Upper lobe of right lung (tissue), 1 donor: ENCODE measurements at regions not wholly inside any gene's neighbourhood (a gene's known extent, or its start where the extent isn't known, plus 50 kb on each side); places are given as distances from the start of the nearest gene placed in this dataset.
A peak's percentile ranks its signal among the peaks of the same experiment; 100 is the strongest.
"Not testable (repeated sequence)": the region's sequence is repeated elsewhere in the genome, so short reads cannot be mapped to it uniquely, and the experiment has no call there.

Source experiments
- ATAC-seq: fragments of 200-7000 bp; cut with Tn5 transposase; one replicate; pipeline ENCODE4 v1.9.1; 2020; ENCODE audit warnings: mild to moderate bottlenecking, moderate library complexity
- DNase-seq: peaks from one replicate; pipeline ENCODE4 v3.0.0-alpha.2; 2020
- H3K27ac ChIP-seq: fragments of 200-600 bp; one replicate; pipeline ENCODE4 v1.8.0; 2022
- H3K27me3 ChIP-seq: fragments of 200-600 bp; one replicate; pipeline ENCODE4 v1.8.0; 2022; ENCODE audit warnings: mild to moderate bottlenecking
- H3K36me3 ChIP-seq: fragments of 200-600 bp; one replicate; pipeline ENCODE4 v1.8.0; 2022
- H3K4me1 ChIP-seq: fragments of 200-600 bp; one replicate; pipeline ENCODE4 v1.8.0; 2022
- H3K4me3 ChIP-seq: fragments of 200-600 bp; one replicate; pipeline ENCODE4 v1.8.0; 2022; ENCODE audit warnings: mild to moderate bottlenecking
- H3K9me3 ChIP-seq: fragments of 200-600 bp; one replicate; pipeline ENCODE4 v1.8.0; 2022
- intact Hi-C: fragments of 100-400 bp; cut with DNase I; formaldehyde crosslinking; loops from one replicate; pipeline ENCODE4 v1.11.0; 2022
- donor health status: DM: no; HTN: yes; CAD: no; lungs with severe emphysema.

DNA sequence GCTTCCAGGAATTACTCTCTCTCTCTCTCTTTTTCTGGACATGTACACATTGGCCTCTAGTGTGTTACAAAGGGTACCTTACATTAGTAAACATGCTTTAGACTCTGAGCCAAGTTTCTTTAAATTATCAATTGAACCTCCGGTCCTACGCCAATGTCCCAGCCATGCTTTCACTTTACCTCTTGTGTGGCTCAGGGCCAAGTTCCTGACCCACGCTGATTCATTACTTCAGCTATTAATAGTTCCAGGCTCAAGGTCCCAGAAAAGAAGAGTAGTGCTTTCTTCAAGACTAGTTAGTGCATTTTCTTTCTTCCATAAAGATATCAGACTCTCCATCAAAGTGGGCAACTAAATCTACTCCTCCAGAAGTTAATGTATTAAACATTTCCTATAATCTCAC lies 195.5 kb downstream of the CDY1 start:
- DNase-seq, intact Hi-C loops, H3K4me1 ChIP-seq, H3K9me3 ChIP-seq, H3K27me3 ChIP-seq, H3K27ac ChIP-seq, H3K36me3 ChIP-seq, ATAC-seq, H3K4me3 ChIP-seq: not testable (repeated sequence)

DNA sequence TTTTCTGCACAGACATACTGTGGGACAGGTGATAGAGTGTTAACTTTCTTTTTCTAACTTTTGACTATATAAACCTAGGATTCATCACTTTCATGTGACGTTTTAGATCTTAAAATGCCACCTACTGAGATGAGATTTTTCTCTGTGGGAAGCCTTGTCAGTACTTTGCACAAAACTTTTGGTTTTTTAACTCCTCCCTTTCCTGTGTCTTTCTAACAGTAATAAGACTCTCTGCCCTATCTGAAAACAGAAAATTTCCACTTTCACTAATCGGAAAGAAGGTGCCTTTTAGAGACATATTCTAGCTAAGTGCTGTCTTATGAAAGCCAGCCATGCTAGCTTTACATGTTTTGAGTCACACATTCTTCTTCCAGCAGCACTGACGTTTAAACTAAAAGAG lies 197.1 kb downstream of the CDY1 start:
- H3K4me3 ChIP-seq, intact Hi-C loops: not testable (repeated sequence)

GRCh38 chrY:25821661-25822291 lies 199.9 kb downstream of the CDY1 start:
- H3K27ac ChIP-seq, H3K36me3 ChIP-seq, H3K27me3 ChIP-seq, ATAC-seq, H3K4me3 ChIP-seq, intact Hi-C loops, H3K4me1 ChIP-seq, DNase-seq, H3K9me3 ChIP-seq: not testable (repeated sequence)

More for the DNA sequence above, 197.1 kb downstream of the CDY1 start:
- not testable (repeated sequence) for DNase-seq, H3K27me3 ChIP-seq, H3K36me3 ChIP-seq, ATAC-seq, H3K27ac ChIP-seq, H3K4me1 ChIP-seq, H3K9me3 ChIP-seq

DNA sequence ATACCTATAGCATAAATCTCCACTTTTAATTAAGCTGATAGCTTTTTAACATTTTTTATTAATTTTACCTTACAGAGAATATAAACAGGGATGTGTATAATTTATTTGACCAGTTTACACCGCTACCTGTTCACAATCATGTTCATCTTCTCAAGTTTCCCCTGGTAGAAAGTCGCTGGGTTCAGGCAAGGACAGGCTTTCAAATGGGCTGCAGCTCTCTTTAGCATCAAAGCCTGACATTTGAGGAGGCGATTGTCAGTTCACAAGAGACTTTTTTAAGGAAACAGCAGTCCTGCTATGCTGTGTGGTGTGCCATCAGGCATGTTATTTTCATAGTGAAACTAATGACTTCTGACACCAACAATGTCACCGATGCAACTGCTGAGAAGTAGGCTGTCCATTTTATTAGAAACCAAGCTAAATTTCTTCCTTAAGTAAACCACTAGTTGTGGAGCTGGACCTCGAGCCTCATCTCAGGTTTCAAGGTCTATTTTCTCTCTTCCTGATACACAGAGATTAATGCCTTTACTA lies 204.0 kb downstream of the CDY1 start:
- H3K4me1 ChIP-seq, H3K9me3 ChIP-seq, DNase-seq, H3K27me3 ChIP-seq, intact Hi-C loops, H3K36me3 ChIP-seq, H3K4me3 ChIP-seq, H3K27ac ChIP-seq, ATAC-seq: not testable (repeated sequence)

- DNase-seq, H3K4me3 ChIP-seq, H3K36me3 ChIP-seq, H3K27ac ChIP-seq, H3K27me3 ChIP-seq, H3K9me3 ChIP-seq, ATAC-seq, H3K4me1 ChIP-seq, intact Hi-C loops: not testable (repeated sequence)
These were observed 218.0 kb downstream of the CDY1 start for GRCh38 chrY:25839923-25840322.

GRCh38 chrY:25868528-25868927 lies 246.6 kb downstream of the CDY1 start:
- H3K36me3 ChIP-seq, H3K9me3 ChIP-seq, intact Hi-C loops, H3K4me3 ChIP-seq, H3K27me3 ChIP-seq, H3K4me1 ChIP-seq, H3K27ac ChIP-seq, DNase-seq: not testable (repeated sequence)
- peak; percentile 79 for ATAC-seq

DNA sequence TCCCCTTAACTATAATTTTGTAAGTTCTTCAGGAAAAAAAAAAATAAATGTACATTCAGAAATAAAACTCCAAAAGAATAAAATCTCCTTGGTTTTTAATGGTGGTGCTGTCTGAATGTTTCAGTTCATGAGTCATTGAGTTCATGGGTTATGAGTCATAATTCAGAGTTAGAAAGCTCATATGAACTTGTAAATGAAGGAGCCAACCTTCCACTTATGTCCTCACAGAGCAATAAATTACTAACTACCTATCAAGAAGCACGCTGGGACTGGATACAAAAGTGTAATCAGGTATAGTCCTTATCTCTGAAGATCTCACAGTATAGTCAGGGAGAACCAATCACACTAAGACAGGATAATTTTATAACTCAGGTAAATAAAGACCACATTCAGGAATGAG lies 257.1 kb downstream of the CDY1 start:
- H3K36me3 ChIP-seq, H3K9me3 ChIP-seq, DNase-seq, intact Hi-C loops, H3K4me3 ChIP-seq, H3K4me1 ChIP-seq, ATAC-seq, H3K27me3 ChIP-seq, H3K27ac ChIP-seq: not testable (repeated sequence)

DNA sequence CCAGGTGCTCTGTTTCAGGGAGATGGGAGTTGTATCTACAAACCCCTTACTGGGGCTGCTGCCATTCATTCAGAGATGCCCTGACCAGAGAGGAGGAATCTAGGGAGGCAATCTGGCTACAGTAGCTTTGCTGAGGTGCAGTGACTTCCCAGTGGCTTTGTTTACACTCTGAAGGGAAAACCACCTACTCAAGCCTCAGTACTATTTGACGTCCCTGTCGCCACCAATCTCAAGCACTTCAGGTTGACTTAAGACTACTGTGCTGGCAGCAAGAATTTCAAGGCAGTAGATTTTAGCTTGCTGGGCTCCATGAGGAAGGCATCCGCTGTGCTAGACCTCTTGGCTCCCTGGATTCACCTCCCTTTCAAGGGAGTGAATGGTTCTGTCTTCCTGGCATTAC lies 299.1 kb downstream of the CDY1 start:
- peak; percentile 59 for ATAC-seq
- H3K4me3 ChIP-seq, H3K4me1 ChIP-seq, H3K27ac ChIP-seq, H3K36me3 ChIP-seq, intact Hi-C loops, DNase-seq, H3K9me3 ChIP-seq, H3K27me3 ChIP-seq: not testable (repeated sequence)
